GM19455 (cell line): ENCODE measurements at regions not wholly inside any gene's neighbourhood (a gene's known extent, or its start where the extent isn't known, plus 50 kb on each side); places are given as distances from the start of the nearest gene placed in this dataset.

Source experiments
- ATAC-seq: cut with Tn5 transposase; IDR thresholded peaks from one replicate; pipeline ENCODE4 v1.9.1; 2021; ENCODE audit not compliant: unreplicated experiment

DNA sequence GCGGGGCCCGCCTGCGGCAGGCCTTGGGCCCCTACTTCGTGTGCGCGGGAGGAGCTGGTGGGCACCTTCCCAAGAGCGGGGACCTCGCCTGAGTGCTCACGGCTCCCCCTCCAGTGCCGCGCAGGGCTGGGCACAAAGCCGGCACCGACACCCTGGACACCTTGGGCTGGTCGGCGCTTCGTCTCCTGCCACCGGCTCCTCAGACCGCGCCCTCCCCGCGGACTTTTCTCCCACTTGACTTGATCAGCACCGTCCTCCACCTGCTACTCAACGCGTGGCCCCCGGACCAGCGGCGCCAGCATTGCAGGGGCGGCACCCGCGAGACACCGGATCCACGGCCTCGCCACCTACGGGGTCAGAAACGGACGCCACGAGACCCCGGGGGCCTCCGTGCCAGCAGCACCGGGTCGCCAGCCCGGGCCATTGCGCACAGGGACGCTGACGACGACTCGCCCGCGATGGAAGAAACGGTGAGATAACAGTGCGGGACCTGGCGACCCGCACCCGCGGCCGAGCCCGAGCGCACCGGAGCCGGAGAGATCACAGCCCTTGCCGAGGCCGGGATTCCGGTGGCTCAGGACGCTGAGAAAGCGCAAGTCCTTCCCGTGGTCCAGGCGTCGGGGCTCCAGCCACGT lies 154.2 kb downstream of the DLL1 start:
- ATAC-seq: no peak

DNA sequence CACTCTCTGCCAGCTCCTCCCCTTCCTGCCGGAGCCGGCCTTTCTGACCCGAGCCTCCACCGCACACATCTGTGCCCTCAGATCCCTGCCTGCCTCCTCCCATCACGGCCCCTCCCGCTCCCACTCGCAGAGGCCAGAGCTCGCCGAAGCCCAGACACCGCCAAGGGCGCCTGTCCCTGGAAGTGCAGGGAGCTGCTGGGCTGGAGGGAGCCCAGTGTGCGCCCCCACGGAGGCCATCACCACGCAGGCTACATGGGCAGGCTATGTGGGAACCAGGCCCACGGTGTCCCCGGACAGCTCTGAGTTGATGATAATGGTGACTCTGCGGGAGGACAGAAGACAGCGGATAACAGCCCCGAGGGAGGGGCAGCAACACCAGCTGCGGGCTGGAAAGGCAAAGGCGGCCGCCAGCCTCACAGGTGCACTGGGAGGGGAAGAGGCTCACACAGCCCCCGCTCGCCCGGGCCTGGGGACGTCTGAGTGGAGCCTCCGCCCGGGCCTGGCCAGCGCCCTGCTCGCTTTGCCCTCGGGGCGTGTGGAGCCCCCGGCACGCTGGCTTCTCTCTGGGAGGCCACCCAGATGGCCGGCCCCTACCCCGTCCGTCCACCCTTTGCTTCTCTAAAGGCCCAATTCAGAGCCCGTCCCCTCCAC lies 154.9 kb downstream of the DLL1 start:
- ATAC-seq: no peak

DNA sequence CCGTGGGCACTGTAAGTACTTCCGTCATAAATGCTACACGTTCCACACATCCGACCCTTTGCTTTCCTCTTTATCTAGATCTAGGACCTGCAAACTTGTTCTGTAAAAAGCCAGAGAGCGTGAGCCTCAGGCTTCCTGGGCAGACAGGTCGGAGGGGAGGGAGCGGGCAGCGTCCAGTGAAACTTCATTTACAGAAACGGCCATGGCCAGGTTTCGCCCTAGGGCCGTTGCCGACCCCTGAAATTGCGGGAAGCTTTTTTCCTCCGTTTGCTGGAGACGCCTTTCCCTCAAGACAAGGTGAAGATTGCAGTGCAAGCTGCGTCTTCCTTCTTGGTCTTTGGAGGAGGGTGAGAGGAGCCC lies 155.4 kb downstream of the DLL1 start:
- ATAC-seq: no peak

DNA sequence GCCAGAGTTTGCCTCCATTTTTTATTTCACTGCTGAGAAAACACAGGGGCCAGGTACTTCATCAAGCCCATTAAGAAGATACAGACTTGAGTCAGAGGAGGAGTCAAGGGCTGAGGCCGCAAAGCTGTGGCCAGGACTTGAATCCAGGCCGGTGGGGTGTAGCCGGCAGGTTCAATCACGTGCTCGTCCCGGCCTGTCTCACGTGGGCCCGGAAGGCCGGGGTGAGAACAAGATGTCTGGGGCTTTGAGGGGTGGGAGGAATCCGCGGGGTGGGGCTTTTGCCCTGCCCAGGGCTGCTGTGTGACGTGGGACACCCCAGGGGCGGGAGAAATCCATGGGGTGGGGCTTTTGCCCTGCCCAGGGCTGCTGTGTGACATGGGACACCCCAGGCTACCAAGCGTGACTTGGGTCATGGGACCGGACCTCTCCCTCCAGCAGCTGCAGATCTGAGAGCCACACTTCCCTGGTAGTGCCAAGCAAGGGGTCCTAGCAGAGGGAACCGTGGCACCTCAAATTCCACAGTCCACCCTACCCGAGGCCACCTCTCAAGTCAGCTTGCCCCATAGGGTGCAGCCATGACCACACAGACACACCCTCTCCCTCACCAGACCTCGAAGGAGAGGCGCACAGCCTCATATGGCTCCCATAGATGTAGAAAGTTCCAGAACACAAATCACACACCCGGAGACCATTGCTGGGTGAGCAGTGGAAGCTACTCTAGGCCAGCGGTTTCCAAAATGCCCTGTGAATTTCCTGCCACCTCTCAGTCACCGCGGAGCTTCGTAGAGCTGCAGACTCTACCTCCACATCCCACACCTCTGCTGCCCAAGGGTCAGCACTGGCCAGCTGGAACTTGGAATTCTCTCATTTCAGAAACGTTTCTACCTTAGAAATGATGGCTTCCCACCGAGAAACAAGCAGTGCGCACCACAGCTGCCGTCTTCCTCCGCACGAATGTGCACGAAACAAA lies 156.1 kb downstream of the DLL1 start:
- no peak for ATAC-seq

DNA sequence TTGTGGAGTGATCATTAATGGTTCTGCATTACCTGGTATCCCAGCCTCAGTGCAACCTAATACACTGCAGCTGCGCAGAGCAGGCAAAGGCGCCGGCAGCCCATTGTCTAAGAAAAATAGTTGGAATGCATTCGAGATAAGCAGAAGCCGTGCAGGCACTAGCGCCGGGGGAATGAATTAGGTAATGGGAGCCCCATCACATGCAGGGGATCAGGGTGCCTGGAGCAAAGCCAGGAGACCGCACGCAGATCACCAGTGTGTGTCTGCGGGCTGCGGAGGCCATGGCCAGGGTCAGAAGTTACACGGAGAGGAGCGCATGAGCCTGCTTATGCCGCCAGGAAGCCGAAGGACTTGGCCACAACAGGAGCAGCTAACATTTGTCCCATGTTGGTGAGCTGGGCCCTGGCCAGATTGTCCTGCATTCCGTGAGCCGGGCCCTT lies 156.8 kb downstream of the DLL1 start:
- no peak for ATAC-seq

DNA sequence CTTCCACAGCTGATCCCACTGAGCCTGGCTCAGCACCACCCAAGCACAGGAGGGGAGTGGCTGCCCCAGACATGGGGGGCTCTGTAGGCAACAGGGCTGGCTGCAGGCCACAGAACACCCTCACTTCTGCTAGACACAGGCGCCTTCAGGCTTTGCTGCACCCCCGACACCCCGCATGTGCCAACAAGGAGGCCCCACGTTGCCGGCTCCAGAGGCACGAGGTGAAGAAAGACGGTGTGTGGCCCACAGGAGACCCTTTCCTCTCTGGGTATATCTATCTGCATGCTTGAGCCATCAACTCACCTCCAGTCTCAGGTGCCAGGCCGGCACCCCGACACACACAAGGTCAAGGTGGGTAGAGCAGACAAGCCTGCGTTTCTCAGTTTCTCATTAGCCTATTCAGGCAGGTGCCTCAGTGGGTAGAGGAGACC lies 158.3 kb downstream of the DLL1 start:
- no peak for ATAC-seq

DNA sequence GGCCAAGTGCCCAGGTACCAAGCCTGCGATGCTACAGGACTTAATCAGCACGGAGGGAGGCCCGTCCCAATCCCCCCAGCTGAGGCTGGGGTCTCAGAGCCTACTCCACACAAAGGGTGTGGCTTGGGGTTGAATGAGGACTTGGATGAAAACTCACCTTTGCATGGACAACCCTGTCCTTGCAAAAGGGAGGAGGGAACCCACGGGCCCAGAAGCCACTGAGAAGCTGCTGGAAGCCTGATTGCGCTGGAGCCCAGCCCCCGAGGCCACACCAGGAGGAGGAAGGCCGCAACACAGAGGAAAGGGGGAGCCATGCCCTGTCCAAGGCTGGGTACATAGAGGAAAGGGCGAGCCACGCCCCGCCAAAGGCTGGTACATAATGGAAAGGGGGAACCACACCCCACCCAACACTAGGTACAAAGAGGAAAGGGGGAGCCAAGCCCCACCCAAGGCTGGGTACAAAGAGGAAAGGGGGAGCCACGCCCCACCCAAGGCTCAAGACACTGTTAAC lies 158.8 kb downstream of the DLL1 start:
- ATAC-seq: no peak

DNA sequence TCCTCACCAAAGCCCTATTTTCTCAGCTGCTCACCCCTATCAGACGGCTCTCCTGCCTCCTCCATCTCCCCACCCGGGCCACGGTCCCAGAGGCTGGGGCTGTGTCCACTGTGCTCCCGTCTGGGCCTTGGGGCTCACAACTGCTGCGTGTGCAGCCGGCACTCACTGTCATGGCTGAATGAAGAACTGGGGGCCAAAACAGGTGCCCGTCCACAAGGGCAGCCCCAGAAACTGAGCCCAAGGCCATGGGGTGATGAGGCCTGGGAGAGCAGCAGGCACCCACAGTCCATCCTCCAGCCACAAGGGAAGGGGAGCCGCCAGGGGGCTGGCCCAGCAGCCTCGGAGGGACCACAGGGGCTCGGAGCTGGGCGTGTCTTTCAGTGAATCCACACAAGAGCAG lies 159.5 kb downstream of the DLL1 start:
- no peak for ATAC-seq

DNA sequence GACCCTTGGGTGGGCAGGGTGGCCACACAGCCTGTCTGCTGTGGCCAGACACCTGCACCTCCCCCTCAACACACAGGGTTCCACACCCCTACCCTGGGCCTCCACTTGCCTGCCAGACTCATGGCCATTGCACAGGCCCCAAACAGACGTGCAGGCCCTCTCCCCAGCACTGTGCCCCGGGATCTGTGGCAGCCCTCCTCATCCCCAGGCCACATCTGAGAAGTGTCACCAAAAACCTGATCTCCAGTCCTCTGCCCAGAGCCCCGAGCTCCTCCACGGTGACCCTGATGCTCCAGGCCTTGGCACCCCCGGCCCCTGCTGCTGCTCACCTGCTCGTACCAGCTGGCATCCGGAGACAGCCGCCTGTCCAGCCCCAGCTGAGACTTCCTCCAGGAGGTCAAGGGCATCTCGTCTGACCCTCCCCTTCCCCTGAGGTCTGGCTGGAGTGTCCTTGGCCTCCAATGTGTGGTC lies 160.1 kb downstream of the DLL1 start:
- ATAC-seq: no peak

DNA sequence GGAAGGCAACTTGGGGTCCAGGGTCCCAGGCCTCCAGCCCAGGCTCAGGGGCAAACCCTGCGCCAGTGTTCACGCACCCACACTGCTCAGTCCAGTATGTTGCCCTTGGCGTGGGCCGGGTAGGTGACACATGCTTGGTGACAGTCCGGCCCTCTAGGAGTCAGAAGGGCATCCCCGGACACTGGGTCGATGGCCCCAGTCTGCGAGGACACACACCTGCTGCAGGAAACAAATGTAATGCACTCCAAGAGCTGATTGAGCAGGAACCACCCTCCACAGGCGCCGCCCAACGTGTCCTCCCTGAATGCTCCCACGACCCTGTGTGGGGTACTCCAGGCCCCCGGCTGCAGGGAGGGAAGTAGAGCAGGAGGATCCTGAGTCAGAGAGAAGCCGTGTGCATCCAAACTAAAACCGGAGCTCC lies 160.7 kb downstream of the DLL1 start:
- ATAC-seq: no peak

DNA sequence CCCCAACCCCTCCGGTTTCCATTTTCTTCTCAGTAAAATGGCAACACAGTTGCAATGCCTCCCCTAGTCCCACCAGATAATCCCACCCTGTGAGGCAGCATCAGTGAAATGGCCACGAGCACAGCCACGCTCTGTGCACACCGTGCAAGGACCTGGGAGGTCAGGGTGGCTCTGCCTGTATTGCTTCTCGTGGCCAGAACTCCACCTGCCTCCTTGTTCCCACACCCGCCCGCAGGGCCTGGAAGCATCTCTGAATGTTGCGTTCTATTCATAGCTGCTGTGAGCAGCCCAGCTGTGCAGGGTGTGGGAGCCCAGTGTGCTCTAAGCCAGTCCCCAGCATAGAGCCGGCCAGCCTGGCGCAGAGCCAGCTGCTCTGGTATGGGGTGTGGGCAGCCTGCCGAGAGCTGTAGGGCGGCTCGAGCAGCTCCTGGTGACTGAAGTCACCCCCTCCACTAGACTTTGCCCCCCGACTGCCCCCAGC lies 161.1 kb downstream of the DLL1 start:
- no peak for ATAC-seq

DNA sequence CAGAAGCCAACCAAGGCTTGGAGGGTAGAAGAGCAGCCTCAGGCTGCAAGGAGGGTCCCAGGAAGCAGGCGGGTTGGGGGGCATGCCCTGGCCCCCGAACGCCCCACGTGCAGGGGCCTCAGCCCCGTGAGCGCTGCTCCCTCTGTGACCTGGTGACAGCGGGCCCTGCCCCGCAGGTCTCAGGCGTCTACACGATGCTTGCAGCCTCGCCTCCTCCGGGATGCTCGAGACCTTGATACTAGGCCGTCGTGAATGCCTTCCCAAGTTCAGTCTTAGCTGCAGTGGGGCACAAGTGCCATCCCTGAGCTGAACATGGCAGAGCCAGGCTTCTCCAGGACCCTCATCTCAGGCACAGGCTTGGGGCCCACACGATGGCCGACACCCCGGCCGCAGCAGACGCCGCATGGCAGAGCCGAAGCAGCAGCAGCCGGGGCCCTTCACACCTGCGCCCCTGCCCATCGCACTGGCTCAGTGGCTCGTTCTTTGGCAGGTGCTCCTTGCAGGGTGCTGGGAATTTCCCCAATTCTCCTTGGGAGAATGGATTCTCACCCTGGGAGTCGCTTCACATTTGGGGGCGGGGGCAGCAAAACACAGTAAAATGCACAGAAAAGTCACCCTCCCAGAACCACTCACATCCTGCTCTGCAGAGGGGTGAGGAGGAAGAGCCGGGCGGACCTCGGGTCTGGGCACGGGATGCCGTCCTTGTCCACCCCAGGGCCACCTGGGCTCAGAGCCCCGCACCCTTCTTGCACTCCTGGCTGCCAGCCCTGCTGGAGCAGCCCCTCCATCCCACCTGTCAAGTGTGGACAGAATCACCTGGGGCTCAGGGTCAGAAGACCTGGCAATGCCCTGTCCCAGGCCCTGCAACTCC lies 161.8 kb downstream of the DLL1 start:
- ATAC-seq: no peak

DNA sequence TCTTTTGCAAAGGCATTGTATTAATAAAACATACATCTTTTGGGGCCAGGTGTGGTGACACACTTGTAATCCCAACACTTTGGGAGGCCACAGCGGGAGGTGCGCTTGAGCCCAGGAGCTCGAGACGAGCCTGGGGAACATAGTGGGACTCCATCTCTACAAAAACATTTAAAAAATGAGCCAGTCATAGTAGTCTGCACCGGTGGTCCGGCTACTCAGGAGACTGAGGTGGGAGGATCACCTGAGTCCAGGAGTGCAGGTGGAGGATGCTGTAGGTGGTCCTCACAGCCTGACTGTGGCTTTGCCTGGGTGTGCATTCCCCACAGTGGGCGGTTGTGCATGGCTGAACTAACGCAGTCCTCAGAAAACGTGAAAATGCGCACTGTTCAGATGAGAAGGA lies 162.5 kb downstream of the DLL1 start:
- no peak for ATAC-seq

DNA sequence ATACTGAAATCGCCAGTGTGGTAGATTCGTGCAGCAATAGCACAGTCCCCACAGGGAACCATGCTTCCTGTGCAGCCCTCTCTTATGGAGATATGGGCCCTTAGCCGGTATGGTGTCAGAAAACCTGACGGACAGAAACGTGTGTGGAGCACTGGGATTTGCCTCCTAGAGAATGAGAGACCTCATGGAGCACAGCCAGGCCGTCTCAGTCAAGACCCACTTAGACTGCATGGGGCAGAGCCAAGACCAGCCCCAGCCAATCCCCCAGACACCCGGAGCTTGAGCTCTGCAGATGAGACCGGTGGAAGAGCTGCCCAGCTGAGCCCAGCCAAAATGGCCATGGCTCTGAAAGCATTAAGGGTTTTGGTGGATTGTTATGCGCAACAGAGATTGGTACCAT lies 163.7 kb downstream of the DLL1 start:
- no peak for ATAC-seq

DNA sequence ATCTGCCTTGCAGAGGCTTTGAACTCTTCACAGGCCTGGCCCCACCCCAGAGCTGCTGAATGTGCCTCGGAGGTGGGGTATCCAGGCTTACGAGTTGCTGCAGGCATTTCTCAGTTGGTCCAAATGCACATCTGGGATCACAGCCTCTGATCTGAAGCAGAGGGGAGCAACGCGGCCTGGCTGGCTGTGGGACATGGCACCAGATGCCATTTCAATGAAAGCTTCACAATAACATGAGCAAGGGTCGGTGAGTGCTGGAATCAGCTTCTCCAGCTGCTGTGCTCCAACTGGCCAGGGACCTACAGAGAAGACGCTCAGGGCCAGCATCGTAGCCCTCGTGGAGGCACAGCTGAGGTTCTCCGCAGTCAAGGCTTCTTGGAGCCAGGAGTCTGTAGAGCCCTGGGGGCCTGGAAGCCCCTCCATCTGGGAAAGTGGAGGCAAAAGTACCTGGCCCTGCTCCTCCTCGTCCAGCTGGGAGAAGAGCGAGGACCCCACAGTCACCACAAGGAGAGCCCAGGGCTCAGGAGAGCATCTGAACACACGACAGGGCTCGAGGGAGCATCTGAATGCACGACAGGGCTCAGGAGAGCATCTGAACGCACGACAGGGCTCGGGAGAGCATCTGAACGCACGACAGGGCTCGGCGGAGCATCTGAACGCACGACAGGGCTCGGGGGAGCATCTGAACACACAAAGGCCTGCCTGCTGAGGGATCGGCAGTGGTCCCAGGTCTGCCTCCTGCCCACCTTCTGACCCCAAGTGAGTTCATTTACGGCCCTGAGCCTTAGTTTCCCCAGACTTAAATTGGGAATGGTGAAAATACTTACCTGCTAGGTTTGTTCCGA lies 165.2 kb downstream of the DLL1 start:
- ATAC-seq: no peak

DNA sequence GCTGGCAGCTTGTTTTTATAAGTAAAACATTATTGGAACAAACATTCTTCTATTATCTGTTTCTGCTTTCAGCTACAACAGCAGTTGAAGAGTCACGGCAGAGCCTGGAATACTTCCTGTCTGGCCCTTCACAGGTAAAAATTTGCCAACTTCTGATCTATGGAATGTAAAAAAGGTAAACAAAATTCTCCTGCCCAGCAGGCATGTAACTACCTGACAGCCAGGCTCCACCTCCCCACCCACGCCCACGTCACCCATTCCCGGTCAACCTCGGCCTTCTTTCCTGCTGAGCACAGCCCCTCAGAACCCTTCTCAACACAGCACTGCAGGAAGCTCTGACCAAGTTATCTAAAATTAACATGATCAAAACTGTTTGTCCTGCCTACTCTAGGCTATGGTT lies 166.0 kb downstream of the DLL1 start:
- no peak for ATAC-seq

DNA sequence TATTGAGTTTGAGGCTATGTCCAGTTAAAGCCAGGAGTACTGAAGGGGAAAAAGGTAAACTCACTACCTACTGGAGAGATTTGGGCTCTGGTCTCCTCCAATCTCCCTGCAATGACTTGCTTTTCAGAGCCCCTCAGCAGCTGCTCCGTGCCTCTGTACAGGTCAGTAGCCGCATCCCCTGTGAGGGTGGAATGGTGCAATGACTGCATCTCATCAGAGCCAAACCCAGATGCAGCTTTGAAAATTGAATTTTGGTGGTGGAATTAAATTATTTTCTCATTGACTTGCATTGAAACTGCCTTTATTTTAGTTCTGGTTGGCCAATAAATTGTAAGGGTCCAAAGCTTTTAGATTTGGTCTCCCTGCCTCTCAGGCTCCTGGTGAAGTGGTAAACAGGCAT lies 166.7 kb downstream of the DLL1 start:
- no peak for ATAC-seq

DNA sequence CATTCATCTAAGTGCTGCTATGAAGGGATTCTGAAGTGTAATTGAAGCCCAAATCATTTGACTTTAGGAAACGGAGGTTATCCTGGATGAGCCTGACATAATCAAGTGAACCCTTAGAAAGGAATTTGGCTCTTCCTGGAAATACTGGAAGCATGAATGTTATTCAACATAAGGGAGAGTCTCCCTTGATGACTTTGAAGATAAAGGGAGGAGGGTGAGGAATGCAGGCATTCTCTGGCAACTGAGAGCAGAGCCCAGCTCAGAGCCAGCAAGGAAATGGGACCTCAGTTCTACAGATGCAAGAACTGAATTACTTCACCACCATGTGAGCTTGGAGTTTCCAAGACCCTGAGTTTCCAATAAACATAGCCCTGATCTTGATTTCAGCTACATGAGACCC lies 168.2 kb downstream of the DLL1 start:
- ATAC-seq: no peak

DNA sequence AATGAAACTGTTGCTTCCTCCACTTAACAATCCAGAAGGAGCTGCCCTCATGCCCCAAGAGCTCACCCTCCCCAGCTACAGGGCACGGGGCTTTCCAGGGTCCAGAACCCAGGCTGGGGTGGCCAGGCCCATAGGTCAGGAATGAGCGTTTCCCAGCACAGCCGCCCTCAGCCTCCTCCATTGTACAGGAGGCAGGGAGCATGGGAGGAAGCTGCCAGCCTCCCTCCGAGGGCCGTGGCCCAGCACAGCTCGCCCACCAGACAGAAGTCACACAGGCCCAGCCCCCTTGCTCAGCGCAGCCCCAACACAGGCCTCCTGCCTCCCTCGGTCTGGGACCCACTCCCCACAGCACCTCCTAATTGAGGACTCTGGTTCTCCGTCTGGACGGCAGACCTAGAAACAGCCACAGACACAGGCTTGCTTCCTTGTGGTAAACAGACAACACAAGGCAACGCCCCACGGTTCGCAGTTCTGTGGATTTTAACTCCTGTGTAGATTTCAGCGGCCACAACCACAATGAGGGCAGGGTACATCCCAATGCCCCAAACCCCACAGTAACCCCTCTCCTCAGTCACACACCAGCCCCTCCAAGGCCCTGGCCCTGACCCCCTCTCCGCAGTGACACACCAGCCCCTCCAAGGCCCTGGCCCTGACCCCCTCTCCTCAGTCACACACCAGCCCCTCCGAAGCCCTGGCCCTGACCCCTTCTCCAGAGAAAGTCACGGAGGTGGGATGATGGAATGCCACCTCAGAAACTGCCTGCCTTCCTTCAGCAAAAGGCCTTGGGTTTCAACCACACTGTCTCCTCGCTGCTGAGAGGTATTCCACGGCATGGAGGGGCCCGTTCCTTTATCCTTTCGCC lies 173.5 kb downstream of the DLL1 start:
- no peak for ATAC-seq
